ENCODE measurements at regions not wholly inside any gene's neighbourhood (a gene's known extent, or its start where the extent isn't known, plus 50 kb on each side); places are given as distances from the start of the nearest gene placed in this dataset.

GRCh38 chr3:104004956-104005355 lies 1361.8 kb upstream of the ALCAM start:
- H2AFZ ChIP-seq (ENCODE audit: low read length) = no peak overlapping the region
- no peak overlapping the region for H3K4me3 Mint-ChIP-seq
- no peak overlapping the region for H2BK20ac ChIP-seq (ENCODE audit: low read depth, low read length, poor library complexity, severe bottlenecking)
- H3K27me3 Mint-ChIP-seq (ENCODE audit: low read depth) = no peaks in the 10 kb centered on the region
- H3K18ac ChIP-seq (ENCODE audit: insufficient read length, low read depth, low read length) = no peak overlapping the region
- WGBS (ENCODE audit: extremely low coverage, insufficient read length, low lambda C conversion rate) = no CpG with 5 or more reads among the region's 1 CpG
- H3K4me2 ChIP-seq (ENCODE audit: insufficient read depth, insufficient read length, low read length) = no peak overlapping the region
- H3K9me3 ChIP-seq (ENCODE audit: control insufficient read depth, low read depth, low read length) = no peaks in the 10 kb centered on the region
- no peaks in the 10 kb centered on the region for H4K20me1 ChIP-seq (ENCODE audit: control insufficient read depth, insufficient read depth, insufficient read length)
- no peak for TF ChIP-seq CTCF (conservative IDR thresholded peaks at IDR 0.05)
- H4K5ac ChIP-seq (ENCODE audit: insufficient read length, low read depth, low read length) = no peak overlapping the region
- H3K4me1 Mint-ChIP-seq = no peaks in the 10 kb centered on the region; a peak in 1 of 4 replicates
- H3K79me1 ChIP-seq (ENCODE audit: insufficient read depth, low read depth, low read length, poor library complexity, severe bottlenecking) = no peaks in the 10 kb centered on the region
- H3T11ph ChIP-seq (ENCODE audit: low read length) = no peak overlapping the region
- H3K79me2 ChIP-seq (ENCODE audit: insufficient read depth, low read length) = no peaks in the 10 kb centered on the region
- no peak overlapping the region for H2BK15ac ChIP-seq (ENCODE audit: low read depth, low read length)
- no peak overlapping the region for H3K4ac ChIP-seq (ENCODE audit: low read depth, low read length)
- H3K23ac ChIP-seq (ENCODE audit: insufficient read length, low read depth, low read length) = no peak overlapping the region
- no peak overlapping the region for H2BK12ac ChIP-seq (ENCODE audit: insufficient read length, low read depth, low read length)
- no peak overlapping the region for H3K9ac ChIP-seq (ENCODE audit: extremely low read depth, insufficient read length, low read length)
- no peaks in the 10 kb centered on the region for H3K4me1 ChIP-seq (ENCODE audit: insufficient read depth, low read length)
- no peaks in the 10 kb centered on the region for H3K27me3 ChIP-seq (ENCODE audit: insufficient read depth, low read length)
- no peak overlapping the region for H4K8ac ChIP-seq (replicated peaks; ENCODE audit: insufficient read length, low read depth, low read length)
- H3K27ac ChIP-seq (ENCODE audit: insufficient read length, low read depth, low read length) = no peak overlapping the region
- H3K36me3 Mint-ChIP-seq (ENCODE audit: insufficient read depth in 1 of 3, low read depth in 3 of 3) = no peaks in the 10 kb centered on the region
- no peak for DNase-seq
- H3K23me2 ChIP-seq (ENCODE audit: insufficient read length, low read depth, low read length, poor library complexity, severe bottlenecking) = no peaks in the 10 kb centered on the region
- H2AK5ac ChIP-seq (ENCODE audit: insufficient read length, low read length) = no peak overlapping the region
- no peak overlapping the region for H2BK120ac ChIP-seq (ENCODE audit: low read depth, low read length, poor library complexity, severe bottlenecking)
- H3K9me3 Mint-ChIP-seq = no peaks in the 10 kb centered on the region
- no peak overlapping the region for H3K14ac ChIP-seq (ENCODE audit: insufficient read depth, low read length)
- no peak overlapping the region for H3K56ac ChIP-seq (ENCODE audit: insufficient read length, low read depth, low read length)
- H3K27ac Mint-ChIP-seq = no peak overlapping the region
- H2BK5ac ChIP-seq (ENCODE audit: insufficient read length, low read length) = no peak overlapping the region
- no peak overlapping the region for H4K91ac ChIP-seq (ENCODE audit: insufficient read length, low read depth, low read length)
